OCI-LY3 (cell line): ENCODE measurements at regions not wholly inside any gene's neighbourhood (a gene's known extent, or its start where the extent isn't known, plus 50 kb on each side); places are given as distances from the start of the nearest gene placed in this dataset.

ENCODE experiments used
- CTCF ChIP-seq: fragments of 200-600, 300-600 bp; sonication (generic); IDR thresholded peaks from 2 replicates; pipeline ENCODE4 v1.5.1; 2014; ENCODE audit warnings: antibody characterized with exemption, low read length, low read depth
- EZH2phosphoT487 ChIP-seq: fragments of 200-600 bp; shearing (Covaris generic); IDR thresholded peaks from 2 replicates; pipeline ENCODE4 v1.6.1; 2018; ENCODE audit warnings: antibody characterized with exemption, mixed run types, low read depth

GRCh38 chr5:155276231-155276630 lies 262.7 kb downstream of the KIF4B start:
- TF ChIP-seq CTCF (no peak), EZH2phosphoT487 (no peak)
